ENCODE measurements at regions not wholly inside any gene's neighbourhood (a gene's known extent, or its start where the extent isn't known, plus 50 kb on each side); places are given as distances from the start of the nearest gene placed in this dataset.

DNA sequence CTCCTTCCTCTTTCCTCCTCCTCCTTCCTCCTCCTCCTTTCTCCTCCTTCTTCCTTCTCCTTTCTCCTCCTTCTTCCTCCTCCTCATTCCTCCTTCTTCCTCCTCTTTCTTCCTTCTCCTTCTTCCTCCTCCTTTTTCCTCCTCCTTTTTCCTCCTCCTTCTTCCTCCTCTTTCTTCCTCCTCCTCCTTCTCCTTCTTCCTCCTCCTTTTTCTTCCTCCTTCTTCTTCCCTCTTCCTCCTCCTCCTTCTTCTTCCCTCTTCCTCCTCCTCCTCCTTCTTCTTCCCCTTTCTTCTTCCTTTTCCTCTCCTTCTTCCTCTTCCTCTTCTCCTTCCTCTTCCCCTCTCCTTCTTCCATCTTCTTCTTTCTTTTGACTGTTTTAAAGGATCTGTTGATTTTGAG, 538.8 kb downstream of the TMEM38B start:
- TF ChIP-seq, protein P1, sequence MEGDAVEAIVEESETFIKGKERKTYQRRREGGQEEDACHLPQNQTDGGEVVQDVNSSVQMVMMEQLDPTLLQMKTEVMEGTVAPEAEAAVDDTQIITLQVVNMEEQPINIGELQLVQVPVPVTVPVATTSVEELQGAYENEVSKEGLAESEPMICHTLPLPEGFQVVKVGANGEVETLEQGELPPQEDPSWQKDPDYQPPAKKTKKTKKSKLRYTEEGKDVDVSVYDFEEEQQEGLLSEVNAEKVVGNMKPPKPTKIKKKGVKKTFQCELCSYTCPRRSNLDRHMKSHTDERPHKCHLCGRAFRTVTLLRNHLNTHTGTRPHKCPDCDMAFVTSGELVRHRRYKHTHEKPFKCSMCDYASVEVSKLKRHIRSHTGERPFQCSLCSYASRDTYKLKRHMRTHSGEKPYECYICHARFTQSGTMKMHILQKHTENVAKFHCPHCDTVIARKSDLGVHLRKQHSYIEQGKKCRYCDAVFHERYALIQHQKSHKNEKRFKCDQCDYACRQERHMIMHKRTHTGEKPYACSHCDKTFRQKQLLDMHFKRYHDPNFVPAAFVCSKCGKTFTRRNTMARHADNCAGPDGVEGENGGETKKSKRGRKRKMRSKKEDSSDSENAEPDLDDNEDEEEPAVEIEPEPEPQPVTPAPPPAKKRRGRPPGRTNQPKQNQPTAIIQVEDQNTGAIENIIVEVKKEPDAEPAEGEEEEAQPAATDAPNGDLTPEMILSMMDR (conservative IDR thresholded peaks at IDR 0.05; ENCODE audit: low read length), result no peak
- no peak for TF ChIP-seq EZH2phosphoT487 (IDR thresholded peaks at IDR 0.05; ENCODE audit: borderline replicate concordance)

All from Loucy (cell line).